ENCODE measurements at regions not wholly inside any gene's neighbourhood (a gene's known extent, or its start where the extent isn't known, plus 50 kb on each side); places are given as distances from the start of the nearest gene placed in this dataset.
A peak's percentile ranks its signal among the peaks of the same experiment; 100 is the strongest.
"Not testable (repeated sequence)": the region's sequence is repeated elsewhere in the genome, so short reads cannot be mapped to it uniquely, and the experiment has no call there.

- H3K9me3 ChIP-seq; H3K27me3 ChIP-seq; ATAC-seq; intact Hi-C loops (cut with DNase I; ENCODE audit: low total_unique reads); H3K36me3 ChIP-seq; H3K4me1 ChIP-seq; in situ Hi-C loops (cut with MboI; ENCODE audit: low sequenced_read_pairs in 4 of 4); DNase-seq: not testable (repeated sequence)
- Histone ChIP-seq H3K27ac (peak overlapping the region in 1 of 4 donors; percentile 59), H3K4me3 (peak overlapping the region; percentile 5 to 27 (median 24))
Measured at GRCh38 chr3:75502769-75503756, 161.1 kb upstream of the FRG2C start.

- Histone ChIP-seq H3K4me3 (no peak overlapping the region), H3K9me3 (peaks cover 0 to 5% (median 0%) of the 10 kb centered on the region in 3 donors), H3K4me1 (no peaks in the 10 kb centered on the region), H3K36me3 (no peaks in the 10 kb centered on the region), H3K27me3 (no peaks in the 10 kb centered on the region), H3K27ac (no peak overlapping the region)
- intact Hi-C loops (cut with DNase I; ENCODE audit: low total_unique reads) (no loop called here), in situ Hi-C loops (cut with MboI; ENCODE audit: low sequenced_read_pairs in 4 of 4) (no loop called here)
- TF ChIP-seq CTCF (IDR thresholded peaks at IDR 0.05 in 4 of 5, conservative IDR thresholded peaks at IDR 0.05 in 1 of 5), result no peak
- no peak for TF ChIP-seq POLR2A (IDR thresholded peaks at IDR 0.05)
- ATAC-seq, result no peak
- DNase-seq, result no peak
Measured at GRCh38 chr3:75506603-75507002, 157.5 kb upstream of the FRG2C start.

GRCh38 chr3:75507956-75508355, 156.2 kb upstream of the FRG2C start:
- H3K27me3 ChIP-seq; in situ Hi-C loops (cut with MboI; ENCODE audit: low sequenced_read_pairs in 4 of 4); H3K4me1 ChIP-seq; H3K4me3 ChIP-seq; intact Hi-C loops (cut with DNase I; ENCODE audit: low total_unique reads); H3K9me3 ChIP-seq; H3K27ac ChIP-seq; H3K36me3 ChIP-seq; DNase-seq; ATAC-seq: not testable (repeated sequence)

DNA sequence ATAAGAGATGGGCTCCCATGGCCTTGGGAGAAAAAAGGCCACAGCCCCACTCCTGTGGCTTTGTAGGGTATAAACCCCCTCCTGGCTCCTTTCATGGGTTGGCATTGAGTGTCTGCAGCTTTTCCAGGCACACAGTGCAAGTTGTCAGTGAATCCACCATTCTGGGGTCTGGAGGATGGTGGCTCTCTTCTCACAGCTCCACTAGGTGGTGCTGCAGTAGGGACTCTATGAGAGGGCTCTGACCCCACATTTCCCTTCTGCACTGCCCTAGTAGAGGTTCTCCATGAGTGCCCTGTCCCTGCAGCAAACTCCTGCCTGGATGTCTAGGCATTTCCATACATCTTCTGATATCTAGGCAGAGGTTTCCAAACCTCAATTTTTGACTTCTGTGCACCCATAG, 136.5 kb upstream of the FRG2C start:
- H3K4me1 ChIP-seq; H3K4me3 ChIP-seq; H3K9me3 ChIP-seq; in situ Hi-C loops (cut with MboI; ENCODE audit: low sequenced_read_pairs in 4 of 4); H3K36me3 ChIP-seq; intact Hi-C loops (cut with DNase I; ENCODE audit: low total_unique reads); H3K27me3 ChIP-seq; DNase-seq; ATAC-seq; H3K27ac ChIP-seq: not testable (repeated sequence)

- H3K4me1 ChIP-seq; ATAC-seq; H3K36me3 ChIP-seq; H3K4me3 ChIP-seq; H3K27ac ChIP-seq; DNase-seq; in situ Hi-C loops (cut with MboI; ENCODE audit: low sequenced_read_pairs in 4 of 4); H3K27me3 ChIP-seq; intact Hi-C loops (cut with DNase I; ENCODE audit: low total_unique reads); H3K9me3 ChIP-seq: not testable (repeated sequence)
- TF ChIP-seq CTCF (IDR thresholded peaks at IDR 0.05 in 4 of 5, conservative IDR thresholded peaks at IDR 0.05 in 1 of 5), result peak in 1 of 5 experiments; percentile 36
Measured at GRCh38 chr3:75552095-75552494, 112.0 kb upstream of the FRG2C start.

DNA sequence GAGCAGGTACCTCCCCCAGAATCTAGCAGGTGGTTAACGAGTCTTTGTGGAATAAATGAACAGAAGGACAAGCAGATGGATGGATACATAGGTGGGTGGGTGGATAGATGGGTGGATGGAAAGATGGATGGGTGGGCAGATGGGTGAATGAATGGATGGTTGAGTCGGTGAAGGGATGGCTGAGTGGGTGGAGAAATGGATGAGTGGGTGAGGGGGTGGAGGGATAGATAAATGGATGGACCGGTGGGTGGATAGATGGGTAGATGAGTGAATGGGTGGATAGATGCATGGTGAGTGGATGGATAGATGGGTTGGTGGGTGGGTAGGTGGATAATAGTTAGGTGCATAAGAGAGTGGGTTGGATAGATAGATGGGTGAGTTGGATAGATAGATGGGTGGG, 99.7 kb upstream of the FRG2C start:
- H3K27ac ChIP-seq; H3K36me3 ChIP-seq; H3K4me1 ChIP-seq; H3K9me3 ChIP-seq; H3K27me3 ChIP-seq; DNase-seq; ATAC-seq; intact Hi-C loops (cut with DNase I; ENCODE audit: low total_unique reads); in situ Hi-C loops (cut with MboI; ENCODE audit: low sequenced_read_pairs in 4 of 4); H3K4me3 ChIP-seq: not testable (repeated sequence)

DNA sequence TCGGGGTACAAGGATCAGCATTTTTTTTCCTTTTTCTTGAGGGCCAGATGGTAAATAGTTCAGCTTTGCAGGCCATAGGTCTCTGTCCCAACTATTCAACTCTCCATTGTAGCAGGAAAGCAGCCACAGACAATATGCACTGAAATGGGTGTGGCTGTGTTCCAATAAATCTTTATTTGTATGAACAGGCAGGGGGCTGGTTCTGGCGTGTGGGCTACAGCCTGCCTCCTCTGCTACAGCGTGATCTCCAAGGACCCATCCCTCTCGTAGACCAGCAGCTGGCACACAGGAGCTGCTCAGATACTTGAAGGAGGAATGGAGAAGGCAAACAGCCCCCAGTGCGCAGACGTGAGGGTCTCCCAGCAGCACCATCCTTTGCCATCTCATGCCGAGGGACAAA, 91.8 kb upstream of the FRG2C start:
- H3K4me1 ChIP-seq; H3K27ac ChIP-seq; in situ Hi-C loops (cut with MboI; ENCODE audit: low sequenced_read_pairs in 4 of 4); DNase-seq; H3K36me3 ChIP-seq; ATAC-seq; H3K9me3 ChIP-seq; H3K27me3 ChIP-seq; H3K4me3 ChIP-seq; intact Hi-C loops (cut with DNase I; ENCODE audit: low total_unique reads): not testable (repeated sequence)

DNA sequence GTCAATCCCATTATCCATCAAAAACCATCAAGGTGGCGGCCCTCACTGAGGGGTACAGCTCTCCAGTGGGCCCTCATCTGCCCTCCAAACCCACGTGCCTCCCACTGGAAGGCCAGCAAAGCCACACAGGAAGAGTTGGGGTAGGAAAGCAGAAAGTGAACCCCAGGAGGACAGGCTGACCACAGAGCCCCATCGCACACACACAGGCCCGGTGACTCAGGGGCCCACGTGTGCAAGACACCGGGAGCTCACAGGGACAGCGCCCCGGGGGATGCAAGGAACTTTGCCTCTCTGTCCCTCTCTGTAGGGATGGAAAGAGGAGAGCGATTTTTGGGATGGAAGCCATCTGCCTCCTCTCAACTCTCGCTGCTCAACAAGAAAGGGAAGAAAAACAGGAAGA, 85.0 kb upstream of the FRG2C start:
- H3K9me3 ChIP-seq; ATAC-seq; H3K4me1 ChIP-seq; H3K27me3 ChIP-seq; H3K4me3 ChIP-seq; H3K36me3 ChIP-seq; in situ Hi-C loops (cut with MboI; ENCODE audit: low sequenced_read_pairs in 4 of 4); DNase-seq; H3K27ac ChIP-seq; intact Hi-C loops (cut with DNase I; ENCODE audit: low total_unique reads): not testable (repeated sequence)

DNA sequence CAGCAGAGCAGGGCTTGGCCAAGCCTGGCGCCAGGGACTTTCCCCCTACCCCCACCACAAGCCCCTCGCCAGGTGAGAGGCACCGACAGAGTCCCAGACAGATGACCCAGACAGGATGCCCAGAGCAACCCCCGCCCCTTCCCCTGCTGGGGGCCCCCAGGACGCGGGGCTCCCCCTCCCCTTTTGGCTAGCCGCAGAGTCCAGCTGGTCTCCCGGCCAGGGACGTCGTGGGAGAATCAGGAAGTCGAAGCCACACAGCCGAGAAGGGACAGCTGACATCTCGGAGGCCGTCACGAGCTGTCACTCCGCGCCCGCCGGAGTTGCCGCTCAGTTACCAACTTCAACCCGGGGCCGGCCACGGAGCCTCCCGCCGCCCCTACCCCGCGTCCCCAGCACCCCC, 84.6 kb upstream of the FRG2C start:
- H3K4me1 ChIP-seq; intact Hi-C loops (cut with DNase I; ENCODE audit: low total_unique reads); ATAC-seq; H3K9me3 ChIP-seq; H3K36me3 ChIP-seq; H3K27ac ChIP-seq; in situ Hi-C loops (cut with MboI; ENCODE audit: low sequenced_read_pairs in 4 of 4); H3K27me3 ChIP-seq; DNase-seq: not testable (repeated sequence)
- H3K4me3 ChIP-seq, result peak overlapping the region; percentile 40 to 54 (median 49)
